GM20000 (cell line): ENCODE measurements at regions not wholly inside any gene's neighbourhood (a gene's known extent, or its start where the extent isn't known, plus 50 kb on each side); places are given as distances from the start of the nearest gene placed in this dataset.

ENCODE experiments used
- DNase-seq: peaks from one replicate; pipeline ENCODE4 v3.0.0; 2012; ENCODE audit warnings: low spot score
- TF ChIP-seq, protein P1 (sequence below): IDR thresholded peaks from 2 replicates; pipeline ENCODE4 v1.5.1; 2012; ENCODE audit warnings: mild to moderate bottlenecking, control low read depth; ENCODE audit errors: extremely low read depth, missing control alignments

DNA sequence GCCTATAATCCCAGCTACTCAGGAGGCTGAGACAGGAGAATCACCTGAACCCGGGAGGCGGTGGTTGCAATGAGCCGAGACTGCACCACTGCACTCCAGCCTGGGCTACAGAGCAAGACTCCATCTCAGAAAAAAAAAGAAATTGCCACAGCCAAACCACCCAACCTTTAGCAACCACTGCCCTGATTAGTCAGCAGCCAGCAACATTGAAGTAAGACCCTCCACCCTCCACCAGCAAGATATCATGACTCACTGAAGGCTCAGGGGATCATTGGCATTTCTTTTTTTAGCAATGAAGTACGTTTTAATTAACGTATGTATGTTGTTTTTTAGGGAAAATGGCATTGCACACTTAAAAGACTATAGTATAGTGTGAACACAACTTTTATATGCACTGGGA is 349.1 kb upstream of the ACVR2A start:
- no peak for DNase-seq
- TF ChIP-seq, protein P1, sequence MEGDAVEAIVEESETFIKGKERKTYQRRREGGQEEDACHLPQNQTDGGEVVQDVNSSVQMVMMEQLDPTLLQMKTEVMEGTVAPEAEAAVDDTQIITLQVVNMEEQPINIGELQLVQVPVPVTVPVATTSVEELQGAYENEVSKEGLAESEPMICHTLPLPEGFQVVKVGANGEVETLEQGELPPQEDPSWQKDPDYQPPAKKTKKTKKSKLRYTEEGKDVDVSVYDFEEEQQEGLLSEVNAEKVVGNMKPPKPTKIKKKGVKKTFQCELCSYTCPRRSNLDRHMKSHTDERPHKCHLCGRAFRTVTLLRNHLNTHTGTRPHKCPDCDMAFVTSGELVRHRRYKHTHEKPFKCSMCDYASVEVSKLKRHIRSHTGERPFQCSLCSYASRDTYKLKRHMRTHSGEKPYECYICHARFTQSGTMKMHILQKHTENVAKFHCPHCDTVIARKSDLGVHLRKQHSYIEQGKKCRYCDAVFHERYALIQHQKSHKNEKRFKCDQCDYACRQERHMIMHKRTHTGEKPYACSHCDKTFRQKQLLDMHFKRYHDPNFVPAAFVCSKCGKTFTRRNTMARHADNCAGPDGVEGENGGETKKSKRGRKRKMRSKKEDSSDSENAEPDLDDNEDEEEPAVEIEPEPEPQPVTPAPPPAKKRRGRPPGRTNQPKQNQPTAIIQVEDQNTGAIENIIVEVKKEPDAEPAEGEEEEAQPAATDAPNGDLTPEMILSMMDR: no peak

DNA sequence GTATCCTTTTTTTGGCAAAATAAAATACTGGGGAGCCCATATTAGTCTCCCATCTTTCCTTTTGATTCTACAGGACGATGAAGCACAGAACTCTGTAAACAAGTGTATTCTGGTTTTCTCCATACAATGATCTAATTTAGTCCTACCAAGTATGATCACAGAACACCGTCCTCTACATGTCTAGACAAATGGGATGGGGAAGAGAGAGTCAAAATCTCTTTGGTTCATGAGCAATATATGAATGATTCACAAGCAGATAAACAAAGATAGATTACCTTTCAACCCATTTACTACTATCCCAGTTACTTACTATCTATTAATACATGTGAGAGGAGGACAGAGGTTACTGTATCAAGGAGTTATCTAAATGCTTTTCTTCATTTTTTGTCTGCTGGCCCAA is 352.4 kb upstream of the ACVR2A start:
- TF ChIP-seq, protein P1: no peak
- DNase-seq: no peak

DNA sequence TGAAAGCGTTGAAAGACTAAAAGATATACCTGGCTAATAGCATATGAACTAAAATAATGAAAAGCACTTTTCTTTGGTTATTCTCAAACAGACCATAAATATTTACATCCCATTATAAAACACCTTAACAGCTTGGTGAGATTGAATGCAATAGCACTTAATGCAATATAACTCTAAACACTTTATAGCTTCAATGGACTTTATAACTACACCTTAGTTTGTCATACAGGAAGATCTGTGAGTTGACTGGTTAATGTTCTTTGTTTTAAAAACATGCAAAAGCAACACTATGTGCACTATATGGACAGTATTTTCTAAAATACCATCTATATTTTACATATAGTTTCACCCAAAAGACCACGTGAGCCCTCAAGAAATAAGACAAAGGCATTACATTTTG is 353.3 kb upstream of the ACVR2A start:
- TF ChIP-seq, protein P1: no peak
- DNase-seq: no peak

DNA sequence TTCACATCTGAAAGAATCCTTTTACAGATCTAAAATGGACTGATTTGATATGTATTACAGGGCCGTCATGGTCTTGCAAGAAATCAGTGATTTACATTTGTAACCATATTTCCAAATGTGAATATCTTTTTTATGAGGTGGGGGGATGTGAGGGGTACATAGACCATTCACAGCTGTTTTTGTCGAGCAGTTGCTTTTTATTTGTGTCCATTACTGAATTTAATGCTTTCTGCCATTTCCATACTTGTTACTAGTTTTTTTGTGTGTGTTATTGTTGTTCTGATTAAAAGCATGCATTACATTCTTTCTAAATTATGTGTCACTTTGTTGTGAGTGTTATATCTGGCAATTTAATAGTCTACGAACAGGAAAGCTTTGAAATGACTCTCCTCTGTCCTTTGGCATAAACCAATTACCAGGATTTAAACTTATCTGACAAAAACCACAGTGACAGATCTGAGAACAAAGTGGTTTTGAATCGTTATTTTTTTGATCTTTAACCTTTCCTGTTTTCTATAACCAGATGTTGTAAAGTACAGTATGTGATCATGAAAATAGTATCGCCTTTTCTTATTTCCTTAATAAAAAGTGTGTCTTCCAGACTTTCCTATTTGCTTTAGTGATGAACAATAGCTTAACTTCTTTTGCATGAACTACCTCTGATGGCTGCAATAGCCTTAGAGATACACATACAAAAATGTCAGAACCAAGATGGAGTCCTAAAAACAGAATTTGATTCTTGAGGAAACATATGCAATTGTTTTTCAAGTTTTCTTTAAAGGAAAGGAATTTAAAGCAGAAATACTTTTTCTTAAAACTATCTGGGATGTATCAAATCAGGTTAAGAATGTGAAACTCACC is 354.2 kb upstream of the ACVR2A start:
- DNase-seq: no peak
- TF ChIP-seq, protein P1: no peak

DNA sequence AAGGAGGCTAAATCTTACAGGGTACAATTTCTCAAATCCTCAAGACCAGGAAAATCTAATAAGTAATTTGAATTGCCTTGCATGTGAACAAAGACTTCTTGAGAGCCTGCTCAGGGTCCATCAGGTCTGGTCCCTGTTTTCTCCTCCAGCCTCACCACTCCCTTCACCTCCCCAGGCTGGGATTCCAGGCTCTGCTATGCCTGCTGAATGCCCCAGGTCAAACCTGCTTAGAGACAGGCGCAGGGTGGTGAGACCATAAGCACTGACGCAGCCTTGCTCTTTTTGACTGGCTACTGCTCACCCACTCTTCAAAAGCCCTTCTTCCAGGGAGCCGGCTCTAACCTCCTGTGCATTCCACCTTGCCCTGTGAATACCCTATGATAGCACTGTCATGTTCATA is 356.4 kb upstream of the ACVR2A start:
- TF ChIP-seq, protein P1: no peak
- DNase-seq: no peak

DNA sequence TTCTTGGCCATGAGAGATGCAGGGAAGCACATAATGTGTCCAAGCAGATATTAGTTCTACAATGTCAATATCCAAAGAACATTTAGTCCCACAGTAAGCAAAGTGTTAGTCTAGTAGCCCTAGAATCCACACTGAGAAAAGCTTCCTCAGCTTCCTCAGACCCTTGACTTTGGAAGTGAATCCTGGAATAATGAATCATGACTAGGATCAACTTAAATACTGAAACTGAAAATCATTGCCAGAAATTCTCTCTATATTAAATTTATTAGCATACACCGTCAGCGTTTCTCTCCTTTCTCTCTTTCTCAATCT is 356.9 kb upstream of the ACVR2A start:
- DNase-seq: no peak
- TF ChIP-seq, protein P1: no peak

DNA sequence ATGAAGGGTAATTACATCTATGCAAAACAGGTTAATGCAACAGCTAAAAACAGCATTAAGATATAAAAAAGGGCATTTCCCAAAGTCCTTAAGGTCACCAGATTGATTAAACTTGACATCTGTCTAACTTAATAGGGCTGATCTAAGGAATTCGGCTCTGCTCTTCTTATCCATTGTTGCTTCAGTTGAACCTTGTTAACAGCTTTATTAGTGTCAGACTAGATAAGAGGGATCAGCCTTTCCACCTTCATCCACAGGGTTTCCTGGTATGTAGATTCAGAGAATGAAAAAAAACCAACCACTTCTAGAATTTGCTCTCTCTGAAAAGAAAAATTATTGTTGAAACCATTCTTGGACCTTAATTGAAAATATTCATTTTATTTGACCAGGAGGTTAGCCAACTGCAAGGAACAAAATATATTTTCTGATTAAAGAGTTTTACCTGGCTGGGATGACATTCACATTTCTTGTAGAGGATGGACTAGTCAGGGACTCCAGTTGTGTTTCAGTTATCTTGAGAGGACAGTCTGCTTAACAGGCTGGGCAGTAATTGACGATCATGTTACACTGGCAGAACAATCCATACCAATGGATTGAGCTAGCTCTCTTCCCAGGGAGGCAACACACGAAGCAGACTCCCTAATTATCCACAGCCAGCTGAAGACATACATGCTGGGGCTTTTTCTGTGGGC is 357.4 kb upstream of the ACVR2A start:
- no peak for DNase-seq
- TF ChIP-seq, protein P1: no peak
